CD4-positive, alpha-beta T cell treated with Interleukin-17A for 4 hours (primary cell): ENCODE measurements at regions not wholly inside any gene's neighbourhood (a gene's known extent, or its start where the extent isn't known, plus 50 kb on each side); places are given as distances from the start of the nearest gene placed in this dataset.

Experiments
- DNase-seq: peaks from one replicate; pipeline ENCODE4 v3.0.0-alpha.2; 2020; ENCODE audit warnings: mixed read lengths

GRCh38 chr17:77892469-77893143, 65.9 kb upstream of the TNRC6C start:
- DNase-seq: no peak

GRCh38 chr17:77893144-77894044, 65.1 kb upstream of the TNRC6C start:
- no peak for DNase-seq

DNA sequence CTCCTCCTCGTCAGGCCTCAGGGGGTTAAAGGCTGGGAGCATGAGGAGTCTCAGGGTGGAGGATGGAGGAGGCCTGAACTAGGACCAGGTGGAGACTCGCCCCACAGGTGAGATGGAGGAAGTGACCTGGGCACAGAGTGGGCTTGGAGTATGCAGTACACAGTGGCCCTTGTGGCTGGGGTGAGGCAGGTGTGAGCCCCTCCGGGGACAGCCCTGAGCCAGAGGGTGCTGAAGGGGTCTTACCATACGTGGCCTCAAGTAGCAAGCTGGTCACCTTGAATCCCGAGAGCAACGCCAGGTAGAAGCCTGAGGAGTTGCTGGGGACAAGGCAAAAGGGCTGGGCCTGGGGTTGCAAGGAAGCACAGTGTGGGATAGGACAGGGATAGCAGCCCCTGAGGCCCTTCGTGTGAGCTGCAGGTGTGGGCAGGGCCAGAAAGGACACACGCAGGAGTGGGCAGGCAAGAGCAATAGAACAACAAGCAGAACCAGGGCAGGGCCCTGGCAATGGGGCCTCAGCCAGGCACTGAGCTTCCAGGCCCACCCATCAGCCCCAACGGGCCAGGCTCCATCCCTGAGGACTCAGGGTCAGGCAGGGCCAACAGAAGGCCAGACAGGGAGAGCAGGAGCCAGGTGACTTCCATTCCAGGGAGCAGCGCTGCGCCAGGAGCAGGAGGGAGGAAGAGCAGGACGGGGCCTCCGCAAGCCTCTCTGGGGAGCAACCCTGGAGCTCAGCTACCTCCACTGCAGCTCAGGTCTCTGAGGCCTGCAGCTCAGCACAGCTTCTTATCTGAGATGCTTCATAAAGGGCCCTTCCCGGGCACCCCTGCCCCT, 64.2 kb upstream of the TNRC6C start:
- no peak for DNase-seq

GRCh38 chr17:77897741-77898301, 60.7 kb upstream of the TNRC6C start:
- no peak for DNase-seq

DNA sequence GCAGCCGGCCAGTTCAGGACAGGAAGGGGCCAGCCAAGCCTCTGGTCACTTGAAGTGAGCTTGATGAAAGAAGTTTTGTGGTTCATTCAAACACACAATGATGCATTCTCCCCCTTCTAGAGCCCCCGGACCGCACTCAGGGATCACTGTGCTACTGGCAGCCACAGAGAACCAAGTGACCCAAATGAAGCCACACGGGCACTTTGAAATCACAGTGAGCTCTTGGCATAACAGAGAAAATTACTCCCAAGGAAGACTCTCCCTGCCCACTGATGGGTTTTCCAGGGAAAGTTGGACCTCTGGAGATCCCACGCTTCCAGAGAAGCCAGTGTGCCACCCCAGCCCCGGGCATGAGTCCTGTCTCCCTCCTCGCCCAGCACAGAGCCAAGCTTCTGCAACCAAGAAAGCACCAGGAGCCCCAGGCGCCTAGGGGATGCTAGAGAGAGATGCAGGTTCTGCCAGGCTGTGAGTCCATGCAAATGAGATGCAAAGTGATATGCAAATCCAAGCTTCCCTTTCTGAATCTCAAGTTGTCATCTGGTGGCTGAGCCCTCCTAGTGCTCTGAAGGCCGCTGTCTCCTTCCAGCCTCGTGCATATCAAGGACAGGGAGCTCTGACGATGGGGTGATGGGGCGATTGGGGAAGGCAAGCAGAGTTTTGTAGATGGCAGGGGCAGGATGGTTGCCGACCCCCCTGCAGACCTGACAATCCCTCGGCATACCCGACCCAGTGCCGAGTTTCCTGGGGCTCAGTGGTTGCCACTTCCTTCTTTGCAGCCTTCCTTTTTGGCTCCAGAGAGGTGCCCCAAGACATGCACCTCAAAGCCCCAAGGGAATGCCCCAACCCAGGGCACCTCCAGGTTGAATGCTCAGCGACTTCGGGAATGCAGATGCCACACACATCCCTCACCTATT, 59.7 kb upstream of the TNRC6C start:
- no peak for DNase-seq

GRCh38 chr17:77899498-77899897, 59.0 kb upstream of the TNRC6C start:
- no peak for DNase-seq

GRCh38 chr17:77901481-77901880, 57.0 kb upstream of the TNRC6C start:
- no peak for DNase-seq

GRCh38 chr17:77905266-77905665, 53.2 kb upstream of the TNRC6C start:
- no peak for DNase-seq

GRCh38 chr17:77905766-77906165, 52.7 kb upstream of the TNRC6C start:
- no peak for DNase-seq

GRCh38 chr17:77906377-77906871, 52.1 kb upstream of the TNRC6C start:
- DNase-seq: no peak

- DNase-seq: no peak
These were observed 50.7 kb upstream of the TNRC6C start for GRCh38 chr17:77907497-77908461.

GRCh38 chr17:77908501-77908900, 50.0 kb upstream of the TNRC6C start:
- DNase-seq: no peak
